ENCODE measurements at regions not wholly inside any gene's neighbourhood (a gene's known extent, or its start where the extent isn't known, plus 50 kb on each side); places are given as distances from the start of the nearest gene placed in this dataset.
"Not testable (repeated sequence)": the region's sequence is repeated elsewhere in the genome, so short reads cannot be mapped to it uniquely, and the experiment has no call there.

- TF ChIP-seq POLR2AphosphoS5 (IDR thresholded peaks at IDR 0.05; ENCODE audit: low read depth, low read length) (no peak), POLR2A (IDR thresholded peaks at IDR 0.05; ENCODE audit: low read depth, low read length) (no peak), TAF1 (IDR thresholded peaks at IDR 0.05; ENCODE audit: borderline replicate concordance, low read depth, low read length) (no peak)
- FAIRE-seq: no peak
Measured at GRCh38 chr3:139217633-139218032, 126.2 kb upstream of the MRPS22 start.

GRCh38 chr3:139218046-139218445 lies 125.8 kb upstream of the MRPS22 start:
- FAIRE-seq (no peak), DNase-seq (ENCODE audit: insufficient read length) (no peak)
- TF ChIP-seq TAF1 (IDR thresholded peaks at IDR 0.05; ENCODE audit: borderline replicate concordance, low read depth, low read length): no peak
- no peak for TF ChIP-seq POLR2A (IDR thresholded peaks at IDR 0.05; ENCODE audit: low read depth, low read length)
- TF ChIP-seq POLR2AphosphoS5 (IDR thresholded peaks at IDR 0.05; ENCODE audit: low read depth, low read length): no peak

More at GRCh38 chr3:139217633-139218032, 126.2 kb upstream of the MRPS22 start:
- DNase-seq (ENCODE audit: insufficient read length): no peak

- TF ChIP-seq POLR2A (IDR thresholded peaks at IDR 0.05; ENCODE audit: low read depth, low read length) (no peak), TAF1 (IDR thresholded peaks at IDR 0.05; ENCODE audit: borderline replicate concordance, low read depth, low read length) (no peak), POLR2AphosphoS5 (IDR thresholded peaks at IDR 0.05; ENCODE audit: low read depth, low read length) (no peak)
- no peak for FAIRE-seq
- DNase-seq (ENCODE audit: insufficient read length): no peak
Measured at GRCh38 chr3:139219463-139219862, 124.4 kb upstream of the MRPS22 start.

GRCh38 chr3:139222100-139222657 lies 121.6 kb upstream of the MRPS22 start:
- FAIRE-seq (no peak), DNase-seq (ENCODE audit: insufficient read length) (no peak)
- TF ChIP-seq TAF1 (IDR thresholded peaks at IDR 0.05; ENCODE audit: borderline replicate concordance, low read depth, low read length): no peak
- TF ChIP-seq POLR2AphosphoS5 (IDR thresholded peaks at IDR 0.05; ENCODE audit: low read depth, low read length): no peak
- TF ChIP-seq POLR2A (IDR thresholded peaks at IDR 0.05; ENCODE audit: low read depth, low read length): no peak

- no peak for DNase-seq (ENCODE audit: insufficient read length)
- FAIRE-seq: no peak
- TF ChIP-seq POLR2A (IDR thresholded peaks at IDR 0.05; ENCODE audit: low read depth, low read length) (no peak), POLR2AphosphoS5 (IDR thresholded peaks at IDR 0.05; ENCODE audit: low read depth, low read length) (no peak), TAF1 (IDR thresholded peaks at IDR 0.05; ENCODE audit: borderline replicate concordance, low read depth, low read length) (no peak)
Measured at GRCh38 chr3:139225548-139225947, 118.3 kb upstream of the MRPS22 start.

- DNase-seq (ENCODE audit: insufficient read length) (no peak), FAIRE-seq (no peak)
- TF ChIP-seq POLR2AphosphoS5 (IDR thresholded peaks at IDR 0.05; ENCODE audit: low read depth, low read length) (no peak), TAF1 (IDR thresholded peaks at IDR 0.05; ENCODE audit: borderline replicate concordance, low read depth, low read length) (no peak), POLR2A (IDR thresholded peaks at IDR 0.05; ENCODE audit: low read depth, low read length) (no peak)
Measured at GRCh38 chr3:139226731-139227130, 117.1 kb upstream of the MRPS22 start.

GRCh38 chr3:139227165-139227564 lies 116.7 kb upstream of the MRPS22 start:
- FAIRE-seq: no peak
- TF ChIP-seq TAF1 (IDR thresholded peaks at IDR 0.05; ENCODE audit: borderline replicate concordance, low read depth, low read length) (no peak), POLR2A (IDR thresholded peaks at IDR 0.05; ENCODE audit: low read depth, low read length) (no peak), POLR2AphosphoS5 (IDR thresholded peaks at IDR 0.05; ENCODE audit: low read depth, low read length) (no peak)
- no peak for DNase-seq (ENCODE audit: insufficient read length)

- no peak for DNase-seq (ENCODE audit: insufficient read length)
- TF ChIP-seq POLR2A (IDR thresholded peaks at IDR 0.05; ENCODE audit: low read depth, low read length) (no peak), POLR2AphosphoS5 (IDR thresholded peaks at IDR 0.05; ENCODE audit: low read depth, low read length) (no peak), TAF1 (IDR thresholded peaks at IDR 0.05; ENCODE audit: borderline replicate concordance, low read depth, low read length) (no peak)
- FAIRE-seq: no peak
Measured at GRCh38 chr3:139227827-139228226, 116.0 kb upstream of the MRPS22 start.

- FAIRE-seq: no peak
- TF ChIP-seq POLR2A (IDR thresholded peaks at IDR 0.05; ENCODE audit: low read depth, low read length) (no peak), POLR2AphosphoS5 (IDR thresholded peaks at IDR 0.05; ENCODE audit: low read depth, low read length) (no peak), TAF1 (IDR thresholded peaks at IDR 0.05; ENCODE audit: borderline replicate concordance, low read depth, low read length) (no peak)
Measured at GRCh38 chr3:139230391-139230790, 113.4 kb upstream of the MRPS22 start.

GRCh38 chr3:139231555-139232281 lies 112.1 kb upstream of the MRPS22 start:
- TF ChIP-seq POLR2AphosphoS5 (IDR thresholded peaks at IDR 0.05; ENCODE audit: low read depth, low read length) (no peak), TAF1 (IDR thresholded peaks at IDR 0.05; ENCODE audit: borderline replicate concordance, low read depth, low read length) (no peak), POLR2A (IDR thresholded peaks at IDR 0.05; ENCODE audit: low read depth, low read length) (no peak)
- DNase-seq (ENCODE audit: insufficient read length) (no peak), FAIRE-seq (no peak)

More at GRCh38 chr3:139230391-139230790, 113.4 kb upstream of the MRPS22 start:
- no peak for DNase-seq (ENCODE audit: insufficient read length)

GRCh38 chr3:139232341-139232740 lies 111.5 kb upstream of the MRPS22 start:
- not testable (repeated sequence) for DNase-seq (ENCODE audit: insufficient read length); FAIRE-seq

GRCh38 chr3:139234491-139234890 lies 109.3 kb upstream of the MRPS22 start:
- no peak for FAIRE-seq
- no peak for DNase-seq (ENCODE audit: insufficient read length)
- no peak for TF ChIP-seq TAF1 (IDR thresholded peaks at IDR 0.05; ENCODE audit: borderline replicate concordance, low read depth, low read length)
- TF ChIP-seq POLR2A (IDR thresholded peaks at IDR 0.05; ENCODE audit: low read depth, low read length): no peak
- no peak for TF ChIP-seq POLR2AphosphoS5 (IDR thresholded peaks at IDR 0.05; ENCODE audit: low read depth, low read length)

Measured in GM12892 (cell line).